Lower lobe of right lung (tissue), 2 donors: ENCODE measurements at regions not wholly inside any gene's neighbourhood (a gene's known extent, or its start where the extent isn't known, plus 50 kb on each side); places are given as distances from the start of the nearest gene placed in this dataset.

Experiments
- ATAC-seq, 2 donors: fragments of 200-7000 bp; cut with Tn5 transposase; one replicate each; pipeline ENCODE4 v1.9.1; 2020 to 2022; ENCODE audit warnings: mild to moderate bottlenecking in 2 of 2, moderate library complexity in 2 of 2
- DNase-seq: peaks from one replicate; pipeline ENCODE4 v3.0.0-alpha.2; 2020
- H3K27ac ChIP-seq: fragments of 200-600 bp; one replicate; pipeline ENCODE4 v1.8.0; 2022
- H3K27me3 ChIP-seq: fragments of 200-600 bp; one replicate; pipeline ENCODE4 v1.8.0; 2022; ENCODE audit warnings: low read depth
- H3K36me3 ChIP-seq: fragments of 200-600 bp; one replicate; pipeline ENCODE4 v1.8.0; 2022; ENCODE audit warnings: mild to moderate bottlenecking
- H3K4me1 ChIP-seq: fragments of 200-600 bp; one replicate; pipeline ENCODE4 v1.8.0; 2022
- H3K4me3 ChIP-seq: fragments of 200-600 bp; one replicate; pipeline ENCODE4 v1.8.0; 2022; ENCODE audit warnings: mild to moderate bottlenecking
- H3K9me3 ChIP-seq: fragments of 200-600 bp; one replicate; pipeline ENCODE4 v1.8.0; 2022
- intact Hi-C: fragments of 100-400 bp; cut with DNase I; formaldehyde crosslinking; loops from one replicate; pipeline ENCODE4 v1.11.0; 2022
- TF ChIP-seq, protein P1 (sequence below): fragments of 200-600 bp; IDR thresholded peaks from one replicate; pipeline ENCODE4 v1.8.0; 2022; ENCODE audit warnings: antibody characterized with exemption, mild to moderate bottlenecking
- donor health status: DM: no; HTN: yes; CAD: no; lungs with severe emphysema.

DNA sequence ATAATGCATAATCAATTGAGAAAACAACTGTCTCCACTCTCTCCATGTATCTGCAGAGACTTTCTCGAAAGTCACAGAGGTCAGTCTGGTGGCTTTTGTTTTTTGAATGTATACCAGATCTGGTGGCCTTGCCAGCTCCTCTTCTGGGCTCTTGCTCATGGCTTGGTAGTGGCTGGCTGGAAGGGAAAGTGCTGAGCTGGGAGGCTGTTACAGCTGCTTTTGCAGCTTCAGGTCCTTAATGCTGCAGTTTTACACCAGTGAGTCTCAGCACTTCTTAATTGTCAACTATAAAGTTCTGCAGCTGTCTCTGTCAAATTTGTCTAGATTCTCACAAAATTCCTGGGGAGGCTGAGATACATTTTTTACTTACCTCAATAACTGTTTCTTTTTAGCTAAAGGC lies 390.0 kb downstream of the GRXCR1 start:
- Histone ChIP-seq H3K4me1 (no peaks in the 10 kb centered on the region), H3K36me3 (no peaks in the 10 kb centered on the region), H3K27me3 (no peaks in the 10 kb centered on the region), H3K4me3 (no peak overlapping the region), H3K27ac (no peak overlapping the region), H3K9me3 (no peaks in the 10 kb centered on the region)
- DNase-seq (no peak), ATAC-seq (no peak)
- TF ChIP-seq, protein P1, sequence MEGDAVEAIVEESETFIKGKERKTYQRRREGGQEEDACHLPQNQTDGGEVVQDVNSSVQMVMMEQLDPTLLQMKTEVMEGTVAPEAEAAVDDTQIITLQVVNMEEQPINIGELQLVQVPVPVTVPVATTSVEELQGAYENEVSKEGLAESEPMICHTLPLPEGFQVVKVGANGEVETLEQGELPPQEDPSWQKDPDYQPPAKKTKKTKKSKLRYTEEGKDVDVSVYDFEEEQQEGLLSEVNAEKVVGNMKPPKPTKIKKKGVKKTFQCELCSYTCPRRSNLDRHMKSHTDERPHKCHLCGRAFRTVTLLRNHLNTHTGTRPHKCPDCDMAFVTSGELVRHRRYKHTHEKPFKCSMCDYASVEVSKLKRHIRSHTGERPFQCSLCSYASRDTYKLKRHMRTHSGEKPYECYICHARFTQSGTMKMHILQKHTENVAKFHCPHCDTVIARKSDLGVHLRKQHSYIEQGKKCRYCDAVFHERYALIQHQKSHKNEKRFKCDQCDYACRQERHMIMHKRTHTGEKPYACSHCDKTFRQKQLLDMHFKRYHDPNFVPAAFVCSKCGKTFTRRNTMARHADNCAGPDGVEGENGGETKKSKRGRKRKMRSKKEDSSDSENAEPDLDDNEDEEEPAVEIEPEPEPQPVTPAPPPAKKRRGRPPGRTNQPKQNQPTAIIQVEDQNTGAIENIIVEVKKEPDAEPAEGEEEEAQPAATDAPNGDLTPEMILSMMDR: no peak
- intact Hi-C loops: no loop called here

- Histone ChIP-seq H3K9me3 (no peaks in the 10 kb centered on the region), H3K36me3 (no peaks in the 10 kb centered on the region), H3K27me3 (no peaks in the 10 kb centered on the region), H3K4me1 (no peaks in the 10 kb centered on the region), H3K4me3 (no peak overlapping the region), H3K27ac (no peak overlapping the region)
- ATAC-seq (no peak), DNase-seq (no peak)
- intact Hi-C loops: no loop called here
- TF ChIP-seq, protein P1: no peak
Observed at GRCh38 chr4:43286137-43286536, 393.6 kb downstream of the GRXCR1 start.

GRCh38 chr4:43296946-43297528 lies 404.5 kb downstream of the GRXCR1 start:
- DNase-seq: no peak
- H3K9me3 ChIP-seq: no peaks in the 10 kb centered on the region
- no peaks in the 10 kb centered on the region for H3K27me3 ChIP-seq
- H3K4me3 ChIP-seq: no peak overlapping the region
- H3K4me1 ChIP-seq: no peaks in the 10 kb centered on the region
- H3K36me3 ChIP-seq: no peaks in the 10 kb centered on the region
- TF ChIP-seq, protein P1: no peak
- ATAC-seq: no peak
- no peak overlapping the region for H3K27ac ChIP-seq
- intact Hi-C loops: no loop called here

DNA sequence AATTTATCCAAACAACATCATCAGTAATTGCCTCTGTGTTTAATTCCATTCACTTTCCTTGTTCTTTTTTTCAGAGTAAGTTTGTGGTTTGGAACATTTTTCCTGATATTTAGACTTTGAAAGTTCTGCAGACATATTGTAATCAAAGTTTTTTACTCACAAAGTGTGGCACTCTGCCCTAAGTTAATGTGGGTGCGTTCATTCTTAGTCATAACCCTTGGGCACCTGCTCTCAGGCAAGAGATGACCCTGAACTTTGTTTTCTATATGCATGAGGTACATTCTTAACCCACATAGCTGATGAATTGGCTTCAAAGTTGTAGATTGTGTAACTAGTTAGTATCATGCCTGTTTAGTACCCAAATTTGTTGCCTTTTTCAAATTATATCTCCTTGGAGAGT lies 424.3 kb downstream of the GRXCR1 start:
- Histone ChIP-seq H3K4me1 (no peaks in the 10 kb centered on the region), H3K9me3 (no peaks in the 10 kb centered on the region), H3K27ac (no peak overlapping the region), H3K4me3 (no peak overlapping the region), H3K27me3 (no peaks in the 10 kb centered on the region), H3K36me3 (no peaks in the 10 kb centered on the region)
- TF ChIP-seq, protein P1: no peak
- intact Hi-C loops: no loop called here
- DNase-seq (no peak), ATAC-seq (no peak)

DNA sequence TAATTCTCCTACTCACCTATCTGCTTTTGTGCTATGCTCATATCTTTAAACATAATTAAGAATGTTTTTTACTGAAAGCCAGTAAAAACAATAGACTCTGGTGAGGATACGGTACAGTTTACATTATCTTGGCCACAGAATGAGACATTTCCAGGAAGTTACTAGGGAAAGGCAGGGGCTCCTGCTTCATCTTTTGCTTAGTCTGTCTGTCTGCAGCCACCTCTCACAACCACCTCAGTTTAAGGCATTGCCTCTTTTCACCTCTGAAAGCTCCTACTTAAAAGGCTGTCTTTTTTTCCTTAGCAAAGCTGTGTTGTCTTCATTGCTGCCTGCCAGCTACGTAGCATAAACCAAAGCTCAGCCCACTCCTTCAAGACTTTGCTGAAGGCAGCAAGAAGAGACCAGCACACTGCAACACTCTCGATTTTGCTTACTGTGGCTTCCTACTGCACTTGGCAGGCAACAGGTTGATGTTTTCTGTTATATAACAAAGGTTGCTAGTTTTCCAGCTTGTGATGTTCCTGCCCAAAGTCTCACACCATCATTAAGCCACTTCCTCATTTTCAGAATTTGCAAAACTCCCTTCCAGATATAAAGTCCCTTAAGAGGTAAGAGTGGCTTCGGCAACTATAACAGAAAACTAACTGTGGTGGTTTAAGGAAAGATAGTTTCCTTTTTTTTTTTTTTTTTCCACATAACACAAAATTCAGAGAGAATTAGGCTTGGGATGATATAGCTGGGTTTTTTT lies 432.9 kb downstream of the GRXCR1 start:
- Histone ChIP-seq H3K36me3 (no peaks in the 10 kb centered on the region), H3K27me3 (no peaks in the 10 kb centered on the region), H3K4me1 (no peaks in the 10 kb centered on the region), H3K27ac (no peak overlapping the region), H3K9me3 (no peaks in the 10 kb centered on the region), H3K4me3 (no peak overlapping the region)
- ATAC-seq (no peak), DNase-seq (no peak)
- TF ChIP-seq, protein P1: no peak
- intact Hi-C loops: no loop called here
